Left renal cortex interstitium (tissue), 4 donors: ENCODE measurements at regions not wholly inside any gene's neighbourhood (a gene's known extent, or its start where the extent isn't known, plus 50 kb on each side); places are given as distances from the start of the nearest gene placed in this dataset.
"Not testable (repeated sequence)": the region's sequence is repeated elsewhere in the genome, so short reads cannot be mapped to it uniquely, and the experiment has no call there.

Experiments
- DNase-seq, 4 donors: peaks; one replicate each; pipeline ENCODE4 v3.0.0-alpha.2; 2013; ENCODE audit warnings: low read depth in 4 of 4, low spot score in 2 of 4, missing footprints in 1 of 4

DNA sequence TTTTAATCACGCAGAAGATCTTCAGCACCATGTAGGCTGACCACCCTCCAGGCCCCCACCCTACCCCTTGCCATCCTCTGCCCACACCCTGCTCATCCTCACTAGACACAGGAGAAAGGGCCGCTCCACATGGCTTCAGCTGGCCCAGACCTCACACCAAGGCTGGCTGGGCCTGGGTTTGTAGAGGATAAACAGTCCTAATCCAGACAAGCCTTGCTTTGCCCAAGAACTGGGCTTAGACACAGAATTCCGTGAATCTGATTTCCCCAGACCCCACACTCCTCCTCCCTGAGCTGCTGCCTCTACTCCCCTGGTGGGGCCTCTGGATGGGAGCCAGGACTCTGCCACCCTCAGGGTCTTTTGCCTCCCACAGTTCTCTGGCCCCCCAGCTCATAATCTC, 185.3 kb downstream of the CYP26B1 start:
- no peak for DNase-seq

DNA sequence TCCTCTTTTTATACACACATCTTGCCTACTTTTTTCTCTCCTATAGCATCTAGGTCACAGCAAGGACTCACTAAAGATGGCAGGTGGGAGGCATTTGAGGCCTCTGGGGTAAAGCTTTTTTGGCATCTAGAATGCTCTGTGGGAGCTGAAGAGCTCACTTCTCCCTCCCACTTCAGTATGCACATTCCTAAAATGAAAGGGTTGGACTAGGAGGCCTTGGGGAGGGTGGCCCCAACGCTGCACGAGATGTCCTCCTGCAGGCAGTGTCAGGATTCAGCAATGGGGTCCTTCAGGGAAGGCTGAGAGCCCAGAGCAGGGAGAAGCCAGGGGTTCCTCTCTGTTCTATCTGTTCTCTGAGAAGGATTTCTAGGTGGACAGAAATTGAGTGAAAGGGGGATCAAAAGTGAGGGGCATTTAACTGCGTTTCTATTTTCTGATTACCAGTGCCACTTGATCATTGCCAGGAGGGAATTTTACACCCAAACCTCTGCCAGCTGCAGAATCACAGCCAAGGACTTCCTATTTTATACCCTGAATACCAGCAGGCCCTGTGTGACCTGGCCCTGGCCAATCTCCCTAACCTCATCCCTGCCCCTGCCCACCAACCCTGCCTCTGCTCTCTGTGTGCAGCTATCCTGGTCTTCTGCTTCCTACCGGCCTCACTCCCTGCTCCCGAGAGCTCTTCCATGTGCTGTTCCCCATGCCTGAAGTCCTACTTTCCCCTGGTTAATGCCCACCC, 186.2 kb downstream of the CYP26B1 start:
- no peak for DNase-seq

DNA sequence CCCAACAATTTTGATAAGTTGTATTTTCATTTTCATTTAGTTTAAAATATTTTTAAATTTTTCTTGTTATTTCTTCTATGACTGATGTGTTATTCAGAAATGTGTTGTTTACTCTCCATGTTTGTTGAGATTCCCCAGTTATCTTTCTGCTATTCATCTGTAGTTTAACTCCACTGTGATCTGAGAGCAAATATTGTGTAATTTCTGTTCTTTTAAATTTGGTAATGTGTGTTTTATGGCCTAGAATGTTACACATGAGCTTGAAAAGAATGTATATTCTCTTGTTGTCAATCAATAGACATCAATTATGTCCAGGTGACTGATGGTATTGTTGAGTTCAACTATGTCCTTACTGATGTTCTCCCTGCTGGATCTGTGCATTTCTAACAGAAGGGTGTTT, 188.2 kb downstream of the CYP26B1 start:
- no peak for DNase-seq

DNA sequence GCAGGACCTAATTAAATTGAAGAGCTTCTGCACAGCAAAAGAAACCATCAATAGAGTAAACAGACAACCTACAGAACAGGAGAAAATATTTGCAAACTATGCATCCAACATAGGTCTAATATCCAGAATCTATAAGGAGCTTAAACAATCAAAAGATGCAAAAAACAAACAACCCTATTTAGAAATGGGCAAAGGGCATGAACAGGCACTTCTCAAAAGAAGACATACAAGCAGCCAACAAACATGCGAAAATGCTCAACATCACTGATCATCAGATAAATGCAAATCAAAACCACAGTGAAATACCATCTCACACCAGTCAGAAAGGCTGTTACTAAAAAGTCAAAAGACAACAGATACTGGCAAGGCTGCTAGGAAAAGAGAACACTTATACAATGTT, 189.2 kb downstream of the CYP26B1 start:
- not testable (repeated sequence) for DNase-seq

DNA sequence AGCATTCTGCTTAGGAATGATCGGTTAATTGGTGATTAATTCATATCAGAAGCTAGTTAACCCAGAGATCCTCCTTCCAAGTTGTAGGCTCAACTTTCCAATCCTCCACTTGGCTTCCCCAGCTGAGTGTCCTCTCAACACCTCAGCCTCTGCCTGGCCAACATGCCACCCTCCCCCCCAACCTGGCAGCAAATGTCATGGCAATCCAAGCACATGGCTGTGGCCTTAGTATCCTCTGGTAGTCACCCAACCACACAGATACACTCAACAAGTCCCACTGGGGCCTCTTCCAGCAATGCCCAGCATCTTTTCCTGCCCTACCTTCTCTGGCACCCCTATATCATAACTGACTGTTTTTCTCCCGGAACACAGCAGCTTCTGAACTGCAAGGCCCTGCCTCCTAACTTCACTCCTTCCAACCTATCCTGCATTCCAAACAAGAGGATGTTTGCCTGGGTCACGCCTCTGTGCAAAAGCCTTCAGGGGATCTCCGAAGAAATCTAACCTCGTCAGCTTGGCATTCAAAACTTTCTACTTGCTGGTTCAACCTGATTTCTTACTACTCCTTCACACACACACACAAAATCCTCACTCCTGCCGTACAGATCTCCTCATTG, 195.0 kb downstream of the CYP26B1 start:
- DNase-seq, result no peak

DNA sequence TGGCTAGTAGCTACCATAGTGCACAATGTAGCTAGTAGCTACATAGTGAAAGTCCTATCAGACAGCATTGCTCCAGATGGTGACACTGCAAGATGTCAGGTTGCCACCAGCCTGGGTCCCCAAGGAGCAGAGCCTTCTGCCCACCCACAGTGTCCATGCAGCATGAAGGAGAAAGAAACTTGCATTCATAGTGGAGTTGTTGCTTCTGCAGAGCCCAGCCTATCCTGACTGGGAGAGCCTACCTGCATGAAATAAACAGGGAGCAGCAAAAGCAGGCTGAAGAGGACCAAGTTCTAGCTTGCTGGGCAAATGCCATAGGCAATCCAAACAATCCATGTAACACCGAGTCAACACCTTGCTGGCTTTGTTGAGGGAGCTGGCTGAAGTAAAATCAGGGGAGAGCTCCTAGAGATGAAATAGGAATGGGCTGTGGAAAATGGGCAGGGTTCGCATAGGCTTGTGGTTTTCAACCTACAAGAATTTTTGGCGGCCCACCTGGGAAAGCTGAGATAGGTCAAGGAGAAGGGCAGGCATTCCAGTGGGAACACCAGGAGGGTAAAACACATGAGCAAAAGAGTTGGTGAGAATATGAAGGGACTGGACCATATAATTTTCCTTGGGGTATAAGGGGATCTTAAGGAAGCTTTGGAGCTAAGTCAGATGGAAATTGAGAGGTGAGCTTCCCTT, 195.8 kb downstream of the CYP26B1 start:
- no peak for DNase-seq

DNA sequence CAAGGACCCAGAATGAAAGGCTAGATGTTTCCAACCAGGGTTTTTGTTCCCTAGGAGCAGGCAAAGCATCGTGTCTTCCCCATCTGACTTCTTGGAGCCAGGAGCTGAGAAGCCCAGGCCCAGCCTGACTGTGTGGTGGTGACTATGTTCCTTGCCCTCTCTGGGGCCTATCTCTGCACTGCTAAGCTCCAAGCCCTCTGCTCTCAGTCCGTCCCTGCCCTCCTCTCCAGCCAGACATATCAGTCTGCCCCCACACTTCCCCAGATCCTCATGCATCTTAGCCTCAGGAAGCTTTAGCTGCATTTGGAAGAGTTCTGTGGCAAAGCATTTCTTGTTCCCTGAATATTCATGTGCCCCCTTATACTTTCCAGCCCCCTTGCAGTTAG, 196.6 kb downstream of the CYP26B1 start:
- DNase-seq, result no peak

DNA sequence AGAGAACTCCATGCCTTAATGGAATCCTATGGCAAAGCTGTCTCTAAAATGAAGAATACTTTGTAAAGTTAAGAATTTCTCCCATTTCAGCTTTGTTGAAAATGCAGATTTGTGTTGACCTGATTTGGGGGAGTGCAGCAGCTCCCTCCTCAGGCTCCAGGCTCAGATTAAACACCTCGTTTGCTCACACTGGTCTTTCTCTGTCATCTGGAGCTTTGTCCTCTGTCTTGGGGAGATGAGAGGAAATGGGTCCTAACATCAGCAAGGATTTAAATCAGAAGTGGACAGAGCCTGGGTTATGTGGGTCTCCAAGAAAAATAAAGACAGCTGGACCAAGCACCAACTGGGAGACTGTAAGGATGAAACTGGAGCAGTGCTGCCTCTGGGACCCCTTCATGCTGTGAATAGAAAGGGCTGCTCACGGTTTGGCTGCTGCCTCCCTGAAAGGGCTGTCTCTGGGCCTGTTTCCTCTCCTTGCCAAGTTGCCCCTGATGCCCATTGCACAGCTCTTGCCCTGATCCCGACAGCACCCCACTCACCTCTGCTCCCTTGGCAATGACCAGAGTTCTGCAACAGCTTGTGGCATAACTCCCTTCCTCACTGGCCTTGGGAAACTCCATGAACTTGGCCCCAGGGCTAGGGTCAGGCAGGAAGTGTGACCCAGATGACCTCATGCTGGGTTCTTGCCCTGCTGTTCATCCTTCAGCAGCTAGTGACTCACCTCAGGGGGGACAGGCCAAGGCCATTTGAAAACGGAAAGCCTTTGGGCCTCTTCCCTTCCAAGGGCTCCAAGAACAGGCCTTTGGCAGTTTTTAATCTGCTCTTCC, 197.2 kb downstream of the CYP26B1 start:
- no peak for DNase-seq

DNA sequence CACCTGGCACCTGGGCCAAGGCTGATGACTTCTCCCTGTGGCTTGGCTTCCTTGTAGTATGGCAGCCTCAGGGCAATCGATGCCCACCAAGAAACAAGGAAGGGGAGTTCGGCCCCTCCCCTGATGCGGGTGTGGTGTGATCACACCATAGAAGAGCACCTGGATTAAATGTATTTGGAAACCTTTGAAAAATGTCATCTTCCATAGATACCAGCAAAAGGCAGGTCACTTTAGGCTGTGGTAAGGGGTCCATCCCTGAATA, 198.2 kb downstream of the CYP26B1 start:
- no peak for DNase-seq

DNA sequence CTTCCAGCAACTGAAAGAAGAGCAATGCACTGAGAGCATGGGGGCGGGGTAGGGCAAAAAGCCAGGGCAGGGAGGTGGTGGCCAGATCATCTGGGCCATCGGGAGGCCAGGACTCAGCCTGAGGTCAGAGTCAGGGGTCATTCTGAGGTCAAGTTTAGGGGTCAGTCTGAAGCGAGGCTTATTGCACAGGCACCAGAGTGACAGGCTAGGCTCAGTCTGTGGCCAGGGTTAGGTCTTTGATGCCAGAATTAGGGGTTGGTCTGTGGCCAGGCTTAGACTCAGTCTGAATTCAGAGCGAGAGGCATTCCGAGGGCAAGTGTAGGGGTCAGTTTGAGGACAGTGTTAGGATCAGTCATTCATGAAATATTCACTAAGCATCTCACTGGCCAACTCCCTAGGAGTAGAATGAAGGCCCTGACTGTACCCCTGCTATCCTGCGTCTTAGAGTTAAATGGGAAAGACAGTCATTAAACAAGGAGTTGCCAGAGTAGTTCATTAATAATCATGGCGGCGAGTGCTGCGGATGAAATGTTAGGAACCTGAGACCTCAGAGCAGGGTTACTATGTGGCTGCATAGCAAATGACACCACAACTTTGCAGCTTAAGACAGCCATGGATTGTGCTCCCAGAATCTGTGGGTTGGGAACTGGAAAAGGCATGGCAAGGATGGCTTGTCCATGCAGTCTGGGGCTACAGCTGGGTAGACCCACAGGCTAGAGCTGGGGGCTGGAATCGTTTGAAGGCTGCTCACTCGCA, 198.7 kb downstream of the CYP26B1 start:
- DNase-seq, result no peak

DNA sequence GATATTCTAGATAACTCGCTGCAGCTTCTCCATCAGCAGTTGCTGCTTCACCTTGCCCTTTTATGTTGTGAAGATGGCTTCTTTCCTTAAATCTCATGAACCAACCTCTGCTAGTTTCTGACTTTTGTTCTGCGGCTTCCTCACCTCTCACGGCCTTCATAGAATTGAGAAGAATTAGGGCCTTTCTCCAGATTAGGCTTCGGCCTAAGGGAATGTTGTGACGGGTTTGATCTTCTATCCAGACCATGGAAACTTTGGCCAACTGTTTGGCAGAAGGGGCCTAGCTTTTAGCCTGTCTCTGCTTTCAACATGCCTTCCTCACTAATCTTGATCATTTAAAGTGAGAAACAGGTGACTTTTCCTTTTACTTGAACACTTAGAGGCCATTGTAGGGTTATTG, 199.9 kb downstream of the CYP26B1 start:
- DNase-seq, result no peak

DNA sequence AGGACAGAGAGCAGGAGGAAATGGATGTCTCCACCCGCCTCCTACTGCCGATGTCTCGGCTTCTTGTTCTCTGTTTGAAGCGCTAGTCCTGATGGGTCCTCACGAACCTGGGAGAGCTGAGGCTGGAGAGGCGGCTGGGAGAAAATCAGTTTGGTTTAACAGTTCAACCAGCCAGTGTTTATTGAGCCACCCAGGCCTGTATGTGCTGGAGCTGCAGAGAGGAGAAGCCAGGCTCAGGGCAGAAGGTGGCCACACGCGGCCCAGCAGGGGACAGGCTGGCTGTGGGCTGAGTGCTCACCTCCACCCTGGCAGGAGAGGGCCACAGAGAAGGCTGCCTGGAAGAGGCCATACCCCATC, 202.1 kb downstream of the CYP26B1 start:
- DNase-seq, result no peak

DNA sequence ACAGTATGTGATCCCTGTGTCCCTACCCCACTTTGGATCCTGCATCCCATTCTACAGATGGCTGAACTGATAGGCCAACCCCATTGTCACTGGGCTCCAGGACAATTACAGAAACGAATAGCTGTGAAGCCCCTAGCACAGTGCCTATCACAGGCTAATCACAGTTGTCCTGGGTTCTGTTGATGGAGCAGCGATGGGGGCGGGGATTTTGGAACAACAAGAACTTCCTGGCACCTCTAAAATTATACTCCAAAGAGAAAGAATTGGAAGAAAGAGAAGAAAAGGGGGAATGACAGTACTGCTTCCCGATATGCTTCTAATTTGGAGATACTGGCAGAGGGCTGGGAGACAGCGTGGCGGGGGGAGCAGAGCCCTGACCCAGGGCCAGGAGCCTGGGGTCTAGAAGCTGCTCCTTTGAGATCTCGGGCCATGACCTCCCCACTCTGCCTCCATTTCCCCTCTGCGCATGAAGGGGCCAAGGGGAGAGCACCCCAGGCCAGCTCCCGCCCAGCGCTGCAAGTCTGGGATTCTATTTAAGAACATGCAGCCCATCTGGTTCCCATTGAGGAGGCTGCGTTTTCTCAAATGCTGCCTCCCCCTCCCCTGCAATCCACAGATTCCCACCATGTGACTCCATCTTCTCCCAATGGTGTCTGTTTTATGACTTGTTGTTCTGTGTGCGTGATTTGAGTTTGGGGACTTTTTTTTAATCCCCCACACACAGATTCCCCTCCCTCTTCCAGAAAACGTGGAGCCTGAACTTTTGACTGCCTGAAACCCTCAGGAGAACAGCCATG, 202.7 kb downstream of the CYP26B1 start:
- peak in 1 of 4 donors; percentile 31 for DNase-seq

DNA sequence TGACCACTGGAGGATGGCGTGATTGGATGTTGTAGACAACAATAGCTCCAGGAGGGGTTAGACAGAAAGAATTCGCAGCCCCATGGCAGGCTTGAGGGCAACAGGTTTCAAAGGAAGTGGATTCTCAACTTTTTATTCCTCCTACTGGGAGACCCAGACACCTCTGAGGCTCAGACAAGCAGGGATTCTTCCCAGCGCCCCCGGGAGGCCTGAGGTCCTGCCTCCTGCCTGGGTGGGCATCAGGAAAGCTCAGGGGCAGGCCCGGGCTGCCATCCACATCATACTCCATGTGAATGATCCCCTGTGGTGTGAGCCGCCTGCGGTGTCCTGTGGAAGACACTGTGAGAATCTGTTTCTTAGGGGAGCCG, 203.5 kb downstream of the CYP26B1 start:
- DNase-seq, result no peak

DNA sequence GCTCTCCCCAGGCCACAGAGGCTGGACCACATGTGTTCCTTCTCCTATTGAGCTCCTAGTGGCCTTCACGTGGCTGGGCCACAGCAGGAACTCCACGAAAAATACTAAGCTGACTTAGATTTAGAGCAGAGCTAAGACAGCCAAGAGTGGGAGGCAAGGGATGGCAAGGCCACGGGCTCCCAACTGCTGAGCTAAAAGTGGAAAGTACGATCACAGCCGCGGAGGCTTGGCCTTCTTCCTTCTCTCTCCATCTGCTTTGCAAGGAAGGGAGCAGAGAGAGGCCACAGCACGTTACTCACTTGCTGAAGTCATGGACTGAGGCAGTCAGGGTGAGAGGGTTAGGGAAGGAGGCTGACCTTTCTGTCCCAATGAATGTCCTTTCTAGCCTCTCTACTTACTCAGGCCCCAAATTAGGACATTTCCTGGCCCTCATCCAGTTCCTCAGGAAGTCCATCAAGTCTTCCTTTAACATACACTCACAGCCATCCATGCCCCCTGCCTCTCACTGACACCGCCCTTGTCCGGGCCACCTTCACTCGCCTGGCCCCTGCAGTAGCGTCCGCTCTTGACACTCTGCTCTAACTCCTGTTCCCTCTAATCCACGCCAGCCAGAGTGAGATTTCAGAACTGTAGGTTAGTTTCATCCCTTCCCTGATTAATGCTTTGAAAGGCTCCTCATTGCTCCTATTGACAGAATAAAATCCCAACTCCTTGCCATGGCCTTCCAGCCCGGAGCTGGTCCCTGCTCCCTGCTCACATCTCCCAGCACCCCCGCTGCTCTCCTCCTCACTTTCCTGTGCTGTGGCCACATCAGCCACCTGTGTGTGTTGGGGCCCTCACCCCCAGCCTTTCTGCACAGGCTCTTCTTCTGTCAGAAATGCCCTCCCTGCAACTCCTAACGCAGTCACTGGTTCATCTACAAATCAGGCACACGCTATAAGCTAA, 204.2 kb downstream of the CYP26B1 start:
- no peak for DNase-seq

DNA sequence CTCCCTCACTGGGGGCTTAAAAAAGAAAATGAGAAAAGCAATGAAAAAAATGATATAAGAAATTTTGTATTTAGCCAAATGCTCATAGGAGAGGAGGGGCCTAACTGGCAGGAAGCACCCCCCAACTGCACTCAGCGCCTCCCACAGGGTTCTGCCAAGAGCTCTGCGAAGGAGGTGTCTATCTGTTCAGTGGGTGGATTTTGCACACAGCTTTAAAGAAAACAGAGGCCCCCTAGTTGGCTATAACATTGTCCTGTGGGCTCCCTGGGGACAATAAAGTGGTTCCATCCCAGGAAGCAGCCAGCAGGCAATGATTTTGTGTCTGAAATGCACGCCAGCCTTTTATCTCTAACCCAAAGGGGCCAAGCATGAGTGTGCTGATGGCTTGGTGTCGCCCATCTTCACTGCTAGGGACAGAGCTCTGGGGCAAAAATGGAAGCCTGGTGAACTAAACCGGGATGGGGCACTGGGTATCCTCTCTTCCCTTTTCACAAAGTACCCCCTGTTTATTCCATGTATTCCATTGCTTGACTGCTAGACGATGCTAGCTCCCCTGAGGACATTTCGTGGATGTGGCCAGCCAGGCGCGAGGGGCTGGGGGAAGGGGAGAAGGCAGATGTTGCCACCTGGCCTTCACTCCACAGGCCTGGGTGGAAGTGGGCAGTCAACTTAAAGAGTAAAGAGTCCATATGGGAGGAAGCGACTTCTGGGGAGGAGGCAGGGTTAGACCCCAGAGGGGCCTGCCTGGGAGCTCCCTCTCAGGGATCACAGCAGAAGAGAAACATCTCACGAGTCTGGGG, 205.7 kb downstream of the CYP26B1 start:
- DNase-seq, result no peak

DNA sequence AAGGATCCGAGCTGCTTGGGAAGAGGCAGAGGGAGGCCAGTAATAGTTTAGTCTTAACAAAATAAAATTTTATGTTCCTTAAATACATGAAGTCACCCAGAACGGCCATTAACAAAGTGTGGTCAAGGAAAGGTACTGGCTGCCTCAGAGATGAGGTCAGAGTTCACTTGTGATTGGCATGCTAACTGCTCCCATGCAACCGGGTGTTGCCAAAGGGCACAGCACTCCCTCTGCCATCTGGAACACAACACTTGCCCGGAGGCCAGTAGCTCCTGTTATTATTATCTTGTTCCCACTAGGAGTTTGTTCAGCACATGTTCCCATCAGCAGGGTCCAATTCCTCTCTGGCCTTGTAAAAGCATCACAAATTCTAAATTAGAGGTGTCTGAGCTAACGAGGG, 207.0 kb downstream of the CYP26B1 start:
- no peak for DNase-seq
